ENCODE measurements at regions not wholly inside any gene's neighbourhood (a gene's known extent, or its start where the extent isn't known, plus 50 kb on each side); places are given as distances from the start of the nearest gene placed in this dataset.
"Not testable (repeated sequence)": the region's sequence is repeated elsewhere in the genome, so short reads cannot be mapped to it uniquely, and the experiment has no call there.

DNA sequence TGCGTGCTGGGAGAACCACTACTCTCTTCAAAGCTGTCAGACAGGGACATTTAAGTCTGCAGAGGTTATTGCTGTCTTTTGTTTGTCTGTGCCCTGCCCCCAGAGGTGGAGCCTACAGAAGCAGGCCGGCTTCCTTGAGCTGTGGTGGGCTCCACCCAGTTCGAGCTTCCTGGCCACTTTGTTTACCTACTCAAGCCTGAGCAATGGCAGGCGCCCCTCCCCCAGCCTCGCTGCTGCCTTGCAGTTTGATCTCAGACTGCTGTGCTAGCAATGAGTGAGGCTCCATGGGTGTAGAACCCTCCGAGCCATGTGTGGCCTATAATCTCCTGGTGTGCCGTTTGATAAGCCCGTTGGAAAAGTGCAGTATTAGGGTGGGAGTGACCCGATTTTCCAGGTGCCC lies 542.5 kb upstream of the KLF4 start:
- H3K27ac Mint-ChIP-seq; CTCF ChIA-PET; H3K9me3 Mint-ChIP-seq (ENCODE audit: low read depth); ATAC-seq; H3K4me1 Mint-ChIP-seq; H3K4me3 Mint-ChIP-seq; H3K27me3 Mint-ChIP-seq; H3K36me3 Mint-ChIP-seq; DNase-seq: not testable (repeated sequence)

DNA sequence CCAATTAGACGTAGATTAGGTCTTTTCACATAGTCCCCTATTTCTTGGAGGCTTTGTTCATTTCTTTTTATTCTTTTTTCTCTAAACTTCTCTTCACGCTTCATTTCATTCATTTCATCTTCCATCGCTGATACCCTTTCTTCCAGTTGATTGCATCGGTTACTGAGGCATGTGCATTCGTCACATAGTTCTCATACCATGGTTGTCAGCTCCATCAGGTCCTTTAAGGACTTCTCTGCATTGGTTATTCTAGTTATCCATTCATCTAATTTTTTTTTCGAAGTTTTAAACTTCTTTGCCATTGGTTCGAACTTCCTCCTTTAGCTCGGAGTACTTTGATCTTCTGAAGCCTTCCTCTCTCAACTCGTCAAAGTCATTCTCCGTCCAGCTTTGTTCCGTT lies 541.7 kb upstream of the KLF4 start:
- H3K4me3 Mint-ChIP-seq; H3K27ac Mint-ChIP-seq; H3K27me3 Mint-ChIP-seq; H3K4me1 Mint-ChIP-seq; ATAC-seq; H3K36me3 Mint-ChIP-seq; CTCF ChIA-PET; H3K9me3 Mint-ChIP-seq (ENCODE audit: low read depth); DNase-seq: not testable (repeated sequence)

DNA sequence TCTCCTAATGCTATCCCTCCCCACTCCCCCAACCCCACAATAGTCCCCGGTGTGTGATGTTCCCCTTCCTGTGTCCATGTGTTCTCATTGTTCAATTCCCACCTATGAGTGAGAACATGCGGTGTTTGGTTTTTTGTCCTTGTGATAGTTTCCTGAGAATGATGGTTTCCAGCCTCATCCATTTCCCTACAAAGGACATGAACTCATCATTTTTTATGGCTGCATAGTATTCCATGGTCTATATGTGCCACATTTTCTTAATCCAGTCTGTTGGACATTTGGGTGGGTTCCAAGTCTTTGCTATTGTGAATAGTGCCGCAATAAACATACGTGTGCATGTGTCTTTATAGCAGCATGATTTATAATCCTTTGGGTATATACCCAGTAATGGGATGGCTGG lies 537.1 kb upstream of the KLF4 start:
- H3K36me3 Mint-ChIP-seq; ATAC-seq; H3K27ac Mint-ChIP-seq; H3K9me3 Mint-ChIP-seq (ENCODE audit: low read depth); CTCF ChIA-PET; H3K4me3 Mint-ChIP-seq; H3K27me3 Mint-ChIP-seq; H3K4me1 Mint-ChIP-seq; DNase-seq: not testable (repeated sequence)

DNA sequence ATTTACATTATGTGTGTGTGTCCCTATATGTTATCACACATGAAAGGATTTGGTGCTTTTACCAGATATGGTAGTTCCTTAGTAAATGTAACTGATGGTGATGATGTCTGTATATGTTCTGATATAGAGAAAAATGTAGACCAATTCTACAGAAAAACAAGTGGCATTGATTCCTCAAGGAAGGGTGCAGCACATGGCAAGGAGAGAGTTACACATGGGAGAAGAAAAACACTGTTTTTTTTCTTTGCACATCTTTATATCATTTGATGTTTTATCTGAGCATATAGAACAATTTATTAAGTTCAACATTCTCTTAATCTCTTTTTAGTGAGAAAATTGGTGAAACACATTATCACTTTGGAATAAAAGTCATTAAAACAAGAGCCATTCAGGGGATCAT lies 535.0 kb upstream of the KLF4 start:
- Mint-ChIP-seq H3K27me3 (no peaks in the 10 kb centered on the region), H3K36me3 (no peaks in the 10 kb centered on the region), H3K9me3 (ENCODE audit: low read depth) (peaks cover 2% of the 10 kb centered on the region), H3K27ac (no peak overlapping the region), H3K4me1 (no peaks in the 10 kb centered on the region), H3K4me3 (no peak overlapping the region)
- CTCF ChIA-PET: no interaction called here
- DNase-seq (no peak), ATAC-seq (no peak)

DNA sequence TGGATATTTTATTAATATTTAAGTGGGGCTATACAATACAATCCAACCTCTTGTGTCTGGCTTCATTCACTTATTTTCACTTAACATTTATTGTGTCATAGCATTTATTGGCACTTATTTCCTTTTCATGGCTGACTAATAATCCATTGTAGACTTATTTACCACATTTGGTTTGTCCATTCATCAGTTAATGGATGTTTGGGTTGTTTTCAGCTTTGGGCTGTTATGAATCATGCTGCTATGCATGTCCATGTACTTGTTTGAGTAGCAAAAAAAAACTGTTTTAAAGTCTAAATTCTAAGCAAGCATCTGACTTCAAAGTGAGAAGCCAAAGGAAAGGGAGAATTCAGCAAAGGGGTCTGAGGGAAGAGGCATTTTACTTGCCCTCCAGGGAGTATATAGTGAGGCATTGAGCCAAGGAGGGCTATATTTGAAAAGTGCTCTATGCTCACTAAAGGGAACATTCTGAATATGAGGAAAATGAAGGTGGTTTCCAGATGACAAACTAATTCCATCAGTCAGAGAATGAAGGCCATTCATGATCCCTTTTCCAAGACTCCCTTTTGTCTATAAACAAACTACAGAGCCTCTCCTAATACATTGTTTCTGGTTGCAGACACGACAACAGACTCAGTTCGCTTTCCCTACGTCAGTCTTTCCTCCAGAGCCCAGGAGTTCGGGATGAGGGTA lies 532.8 kb upstream of the KLF4 start:
- Mint-ChIP-seq H3K27ac (no peak overlapping the region), H3K36me3 (no peaks in the 10 kb centered on the region)

DNA sequence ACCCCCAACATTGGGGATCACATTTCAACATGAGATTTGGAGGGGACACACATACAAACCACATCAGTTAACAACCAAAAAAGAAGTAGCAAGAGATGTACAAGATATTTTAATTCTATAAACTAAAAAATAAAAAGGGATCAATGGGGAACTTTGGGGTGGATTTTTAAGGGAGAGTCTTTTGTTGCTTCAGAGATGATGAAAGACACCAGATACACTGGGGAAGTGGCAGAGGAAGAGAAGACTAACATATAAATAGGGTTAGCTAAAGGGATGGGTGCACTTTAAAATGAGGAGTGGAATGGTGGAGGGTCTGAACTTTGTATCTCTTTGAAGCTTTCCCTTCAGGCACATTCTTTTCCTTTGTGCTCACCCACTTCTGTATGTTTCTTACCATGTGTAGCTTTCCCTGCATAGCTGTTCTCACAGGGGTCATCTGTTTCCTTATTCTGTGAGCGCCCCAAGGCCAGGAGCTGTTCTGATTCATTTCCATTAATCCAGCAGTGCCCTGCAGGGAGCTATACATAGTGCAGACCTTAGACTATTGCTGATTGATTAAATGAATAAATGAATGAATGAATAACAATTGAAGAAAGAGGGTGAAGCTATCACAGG lies 531.6 kb upstream of the KLF4 start:
- H3K27ac Mint-ChIP-seq: no peak overlapping the region
- no peak overlapping the region for H3K4me3 Mint-ChIP-seq
- CTCF ChIA-PET: no interaction called here
- no peaks in the 10 kb centered on the region for H3K4me1 Mint-ChIP-seq
- no peak for ATAC-seq
- H3K36me3 Mint-ChIP-seq: no peaks in the 10 kb centered on the region
- H3K27me3 Mint-ChIP-seq: no peaks in the 10 kb centered on the region
- DNase-seq: no peak
- H3K9me3 Mint-ChIP-seq (ENCODE audit: low read depth): peaks cover 4% of the 10 kb centered on the region

More for the DNA sequence above, 532.8 kb upstream of the KLF4 start:
- no peak for ATAC-seq
- no peak overlapping the region for H3K4me3 Mint-ChIP-seq
- peaks cover 4% of the 10 kb centered on the region for H3K9me3 Mint-ChIP-seq (ENCODE audit: low read depth)
- DNase-seq: no peak
- H3K4me1 Mint-ChIP-seq: no peaks in the 10 kb centered on the region
- no peaks in the 10 kb centered on the region for H3K27me3 Mint-ChIP-seq
- CTCF ChIA-PET: no interaction called here

DNA sequence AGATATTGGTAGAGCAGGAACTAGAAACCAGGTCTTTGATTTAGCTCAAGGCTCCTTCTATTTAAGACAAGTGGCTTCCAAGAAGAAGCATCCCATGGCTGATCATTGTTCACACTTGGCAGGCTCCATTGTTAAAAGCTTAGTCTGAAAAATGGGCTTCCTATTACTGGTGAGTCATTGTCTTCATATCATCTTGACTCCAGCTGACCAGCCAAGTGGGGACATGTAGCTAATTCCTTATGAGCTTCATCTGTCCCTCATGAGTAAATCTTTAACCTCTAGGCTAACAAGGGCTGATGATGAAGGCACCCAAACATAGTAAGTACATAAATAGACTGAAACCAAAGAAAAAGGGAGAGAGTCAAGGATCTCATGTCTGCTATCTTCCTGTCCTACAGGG lies 530.3 kb upstream of the KLF4 start:
- no peaks in the 10 kb centered on the region for H3K4me1 Mint-ChIP-seq
- peaks cover 5% of the 10 kb centered on the region for H3K9me3 Mint-ChIP-seq (ENCODE audit: low read depth)
- H3K36me3 Mint-ChIP-seq: no peaks in the 10 kb centered on the region
- no peak overlapping the region for H3K4me3 Mint-ChIP-seq
- ATAC-seq: no peak
- CTCF ChIA-PET: no interaction called here
- H3K27me3 Mint-ChIP-seq: no peaks in the 10 kb centered on the region
- DNase-seq: no peak
- no peak overlapping the region for H3K27ac Mint-ChIP-seq

DNA sequence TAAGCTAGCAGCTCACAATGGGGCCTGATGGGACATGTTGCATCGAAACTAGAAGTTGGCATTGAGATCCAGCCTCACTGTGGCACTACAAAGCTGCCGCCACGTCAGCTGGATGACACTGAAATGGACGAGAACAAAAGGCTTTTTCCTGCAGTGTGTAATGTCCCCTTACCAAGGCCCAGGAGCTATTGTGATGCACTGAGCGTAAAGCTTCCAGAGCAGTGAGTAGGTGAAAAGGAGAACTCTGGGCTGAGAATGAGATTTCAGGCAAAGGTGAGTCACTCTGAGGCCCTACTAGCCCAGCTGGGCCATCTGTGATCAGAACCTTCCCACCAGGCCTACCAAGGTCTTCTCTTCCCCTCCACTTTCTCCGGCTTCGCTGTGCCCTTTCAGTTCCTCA lies 528.1 kb upstream of the KLF4 start:
- Mint-ChIP-seq H3K4me1 (no peaks in the 10 kb centered on the region), H3K27me3 (no peaks in the 10 kb centered on the region), H3K36me3 (no peaks in the 10 kb centered on the region), H3K4me3 (no peak overlapping the region), H3K9me3 (ENCODE audit: low read depth) (peaks cover 7% of the 10 kb centered on the region), H3K27ac (no peak overlapping the region)
- ATAC-seq: no peak
- no peak for DNase-seq
- CTCF ChIA-PET: no interaction called here

DNA sequence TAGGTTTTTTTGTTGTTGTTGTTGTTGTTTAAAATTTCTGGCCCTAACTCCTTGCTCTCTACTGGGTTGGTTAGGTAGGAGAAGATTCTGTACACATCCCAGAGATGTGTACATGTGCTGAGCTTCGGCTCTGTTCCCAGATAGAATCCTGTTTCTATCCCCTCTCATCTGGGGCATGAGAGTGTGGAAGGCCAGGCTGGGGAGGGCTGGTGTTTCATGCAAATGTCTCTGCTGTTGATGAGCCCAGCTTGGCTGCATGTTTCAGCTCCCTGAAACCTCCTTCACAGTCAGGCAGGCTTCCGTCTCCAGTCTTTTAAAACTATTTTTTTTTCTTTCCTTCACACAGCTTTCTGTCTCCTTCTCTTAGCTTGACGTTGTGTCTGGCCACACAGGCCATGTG lies 526.9 kb upstream of the KLF4 start:
- H3K27ac Mint-ChIP-seq: no peak overlapping the region
- no peaks in the 10 kb centered on the region for H3K36me3 Mint-ChIP-seq
- H3K9me3 Mint-ChIP-seq (ENCODE audit: low read depth): peaks cover 7% of the 10 kb centered on the region
- no peak for ATAC-seq
- no peaks in the 10 kb centered on the region for H3K4me1 Mint-ChIP-seq
- H3K27me3 Mint-ChIP-seq: no peaks in the 10 kb centered on the region
- CTCF ChIA-PET: no interaction called here
- no peak for DNase-seq
- H3K4me3 Mint-ChIP-seq: no peak overlapping the region

DNA sequence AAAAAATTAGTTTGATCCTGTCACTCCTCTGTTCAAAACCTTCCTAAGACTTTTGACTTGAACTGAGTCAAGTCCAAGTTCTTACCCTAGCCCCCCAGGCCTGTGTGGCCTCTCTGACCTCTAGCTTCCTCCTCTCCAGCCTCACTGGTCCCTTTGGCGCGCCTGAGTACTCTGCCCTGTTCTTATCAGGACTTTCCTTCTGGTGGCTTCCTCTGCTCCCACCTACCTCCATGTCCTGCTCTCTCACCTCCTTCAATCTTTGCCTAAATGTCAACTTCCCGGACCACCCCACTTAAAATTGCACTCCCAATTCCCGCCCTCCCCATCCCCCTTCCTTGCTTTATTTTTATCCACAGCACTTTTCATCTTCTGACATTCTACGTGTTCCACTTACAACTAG lies 526.1 kb upstream of the KLF4 start:
- DNase-seq: no peak
- CTCF ChIA-PET: no interaction called here
- H3K4me1 Mint-ChIP-seq: no peaks in the 10 kb centered on the region
- ATAC-seq: no peak
- H3K9me3 Mint-ChIP-seq (ENCODE audit: low read depth): peaks cover 7% of the 10 kb centered on the region
- H3K36me3 Mint-ChIP-seq: no peaks in the 10 kb centered on the region
- no peak overlapping the region for H3K27ac Mint-ChIP-seq
- no peaks in the 10 kb centered on the region for H3K27me3 Mint-ChIP-seq
- H3K4me3 Mint-ChIP-seq: no peak overlapping the region

DNA sequence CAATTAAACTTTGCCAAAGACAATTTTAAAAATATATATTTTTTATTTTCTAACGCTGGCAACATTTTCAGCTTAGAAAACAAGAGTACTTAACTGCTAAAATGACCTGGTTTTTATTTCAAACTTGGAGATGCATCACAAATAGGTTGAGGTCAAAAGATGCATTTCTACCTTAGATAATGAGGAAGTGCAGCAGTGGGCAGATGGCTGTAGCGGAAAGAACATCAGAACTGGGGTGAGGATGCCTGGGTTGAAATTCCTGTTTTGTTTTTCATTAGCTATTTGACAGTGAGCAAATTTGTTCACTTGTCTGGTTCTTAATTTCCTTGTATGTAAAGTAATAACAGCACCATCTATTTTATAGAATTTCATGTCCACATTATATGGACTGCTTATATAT lies 524.8 kb upstream of the KLF4 start:
- DNase-seq (no peak), ATAC-seq (no peak)
- Mint-ChIP-seq H3K27me3 (no peaks in the 10 kb centered on the region), H3K9me3 (ENCODE audit: low read depth) (peaks cover 7% of the 10 kb centered on the region), H3K27ac (no peak overlapping the region), H3K4me3 (no peak overlapping the region), H3K4me1 (no peaks in the 10 kb centered on the region), H3K36me3 (no peaks in the 10 kb centered on the region)
- CTCF ChIA-PET: no interaction called here

DNA sequence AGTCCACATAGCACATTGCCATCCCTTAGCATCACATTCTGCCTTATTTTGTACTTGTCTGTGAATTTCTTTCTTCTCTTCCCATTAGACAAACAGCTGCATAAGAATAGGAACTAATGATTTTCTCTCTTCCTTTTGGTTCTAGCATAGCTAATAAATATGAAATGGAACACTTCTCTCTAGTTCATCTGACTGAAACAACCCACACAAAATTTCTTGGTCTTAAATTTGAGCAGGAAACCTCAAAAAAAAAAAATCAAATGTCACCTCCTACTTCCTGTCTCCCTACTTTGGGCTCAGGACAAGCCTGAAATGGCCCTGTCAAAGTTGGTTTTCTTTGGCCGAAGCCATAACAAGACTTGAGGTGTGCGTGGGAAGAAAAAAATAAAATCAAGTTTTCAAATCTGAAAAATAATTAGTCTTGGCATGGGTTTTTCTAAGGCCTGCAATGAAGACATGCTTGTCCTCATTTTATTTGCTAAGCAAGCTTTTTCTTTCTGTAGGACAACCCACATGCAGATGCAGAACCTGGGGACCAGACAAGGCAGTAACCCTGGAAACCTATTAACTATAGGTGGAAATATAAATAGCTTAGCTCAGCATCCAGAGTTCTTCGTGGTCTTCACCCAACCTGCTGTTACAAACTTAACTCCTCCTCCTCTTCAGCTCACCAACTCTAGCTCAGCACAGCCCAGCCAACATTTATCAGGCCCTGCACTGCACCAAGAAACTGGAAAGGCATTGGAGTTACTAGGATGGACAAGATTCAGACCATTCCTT lies 523.5 kb upstream of the KLF4 start:
- DNase-seq (no peak), ATAC-seq (no peak)
- Mint-ChIP-seq H3K27ac (no peak overlapping the region), H3K4me1 (no peaks in the 10 kb centered on the region), H3K9me3 (ENCODE audit: low read depth) (peaks cover 4% of the 10 kb centered on the region), H3K27me3 (no peaks in the 10 kb centered on the region), H3K36me3 (no peaks in the 10 kb centered on the region), H3K4me3 (no peak overlapping the region)
- CTCF ChIA-PET: no interaction called here

DNA sequence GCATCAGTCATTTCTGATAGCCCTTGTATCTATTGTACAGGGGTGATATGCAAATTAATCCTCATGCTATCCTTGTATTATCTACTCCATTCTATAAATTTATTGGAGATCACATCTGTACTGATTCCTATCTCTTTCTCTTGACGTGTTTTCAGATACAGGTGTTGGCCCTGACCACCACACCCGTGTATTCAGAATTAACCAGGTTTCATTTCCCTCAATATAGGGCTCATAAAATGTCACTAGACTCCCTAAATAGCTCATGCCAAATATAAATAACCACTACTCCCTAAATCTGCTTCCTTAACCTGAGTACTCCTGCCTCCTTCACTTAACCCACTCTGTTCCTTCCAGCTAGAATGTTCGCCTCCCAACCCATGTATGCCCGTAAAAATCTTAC lies 522.8 kb upstream of the KLF4 start:
- H3K27ac Mint-ChIP-seq: no peak overlapping the region
- H3K4me1 Mint-ChIP-seq: no peaks in the 10 kb centered on the region
- H3K9me3 Mint-ChIP-seq (ENCODE audit: low read depth): peaks cover 4% of the 10 kb centered on the region
- DNase-seq (no peak), ATAC-seq (no peak)
- no peaks in the 10 kb centered on the region for H3K27me3 Mint-ChIP-seq
- H3K36me3 Mint-ChIP-seq: no peaks in the 10 kb centered on the region
- CTCF ChIA-PET: no interaction called here
- no peak overlapping the region for H3K4me3 Mint-ChIP-seq

DNA sequence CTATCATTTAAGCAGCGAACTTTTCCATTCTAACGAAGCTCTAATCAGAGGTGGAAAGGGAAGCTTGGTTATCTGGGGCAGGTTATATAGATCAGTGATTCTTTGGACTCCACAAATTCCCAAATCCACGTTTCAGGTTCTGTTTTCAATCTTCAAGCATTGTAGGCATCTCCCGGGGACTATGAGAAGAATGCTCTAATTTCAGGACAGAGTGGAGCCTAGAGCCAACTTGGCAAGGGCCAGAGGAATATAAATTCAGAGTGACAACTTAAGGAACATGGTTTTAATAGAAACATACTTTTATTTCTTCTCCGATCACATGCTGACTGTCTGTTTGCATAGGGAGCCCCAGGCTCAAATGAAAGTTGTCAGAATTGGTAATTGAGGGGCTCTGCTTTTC lies 514.0 kb upstream of the KLF4 start:
- H3K4me1 Mint-ChIP-seq: no peaks in the 10 kb centered on the region
- H3K27ac Mint-ChIP-seq: no peak overlapping the region
- DNase-seq (no peak), ATAC-seq (no peak)
- no peaks in the 10 kb centered on the region for H3K27me3 Mint-ChIP-seq
- no peaks in the 10 kb centered on the region for H3K9me3 Mint-ChIP-seq (ENCODE audit: low read depth)
- H3K4me3 Mint-ChIP-seq: no peak overlapping the region
- CTCF ChIA-PET: no interaction called here
- no peaks in the 10 kb centered on the region for H3K36me3 Mint-ChIP-seq
